GM18951 (cell line): ENCODE measurements at regions not wholly inside any gene's neighbourhood (a gene's known extent, or its start where the extent isn't known, plus 50 kb on each side); places are given as distances from the start of the nearest gene placed in this dataset.
"Not testable (repeated sequence)": the region's sequence is repeated elsewhere in the genome, so short reads cannot be mapped to it uniquely, and the experiment has no call there.

ENCODE experiments used
- POLR2A ChIP-seq: IDR thresholded peaks from 4 replicates; pipeline ENCODE4 v1.6.1; 2011; ENCODE audit warnings: mild to moderate bottlenecking; ENCODE audit not compliant: insufficient read length, insufficient read depth; ENCODE audit errors: extremely low read depth
- in situ Hi-C: fragments of 300-500 bp; cut with MboI; formaldehyde crosslinking; loops from one replicate; pipeline ENCODE4 v1.12.0; 2022; ENCODE audit warnings: low sequenced_read_pairs, mixed read lengths, inconsistent platforms; ENCODE audit not compliant: unreplicated experiment

- in situ Hi-C loops = no loop called here
- no peak for TF ChIP-seq POLR2A
Observed at GRCh38 chr1:5779608-5780323, 212.5 kb downstream of the NPHP4 start.

GRCh38 chr1:5776035-5776550 lies 216.1 kb downstream of the NPHP4 start:
- in situ Hi-C loops = no loop called here

GRCh38 chr1:5774019-5774418 lies 218.2 kb downstream of the NPHP4 start:
- in situ Hi-C loops = no loop called here
- no peak for TF ChIP-seq POLR2A

More at GRCh38 chr1:5776035-5776550, 216.1 kb downstream of the NPHP4 start:
- TF ChIP-seq POLR2A = no peak

GRCh38 chr1:5771788-5772187 lies 220.4 kb downstream of the NPHP4 start:
- in situ Hi-C loops = no loop called here
- no peak for TF ChIP-seq POLR2A

GRCh38 chr1:5770981-5771765 lies 221.1 kb downstream of the NPHP4 start:
- in situ Hi-C loops = no loop called here
- no peak for TF ChIP-seq POLR2A

- TF ChIP-seq POLR2A = no peak
- in situ Hi-C loops = no loop called here
Observed at GRCh38 chr1:5769760-5770159, 222.5 kb downstream of the NPHP4 start.

GRCh38 chr1:5769146-5769545 lies 223.1 kb downstream of the NPHP4 start:
- in situ Hi-C loops = no loop called here
- no peak for TF ChIP-seq POLR2A

- in situ Hi-C loops = no loop called here
Observed at GRCh38 chr1:5768014-5768413, 224.2 kb downstream of the NPHP4 start.

GRCh38 chr1:5766996-5767395 lies 225.2 kb downstream of the NPHP4 start:
- in situ Hi-C loops = not testable (repeated sequence)

More at GRCh38 chr1:5768014-5768413, 224.2 kb downstream of the NPHP4 start:
- TF ChIP-seq POLR2A = no peak

GRCh38 chr1:5765997-5766913 lies 226.0 kb downstream of the NPHP4 start:
- no peak for TF ChIP-seq POLR2A
- in situ Hi-C loops = no loop called here

- TF ChIP-seq POLR2A = no peak
Observed at GRCh38 chr1:5765483-5765882, 226.7 kb downstream of the NPHP4 start.

GRCh38 chr1:5764959-5765358 lies 227.3 kb downstream of the NPHP4 start:
- in situ Hi-C loops = no loop called here
- TF ChIP-seq POLR2A = no peak

More at GRCh38 chr1:5765483-5765882, 226.7 kb downstream of the NPHP4 start:
- in situ Hi-C loops = no loop called here

GRCh38 chr1:5764464-5764863 lies 227.8 kb downstream of the NPHP4 start:
- in situ Hi-C loops = no loop called here
- TF ChIP-seq POLR2A = no peak
